ENCODE measurements at regions not wholly inside any gene's neighbourhood (a gene's known extent, or its start where the extent isn't known, plus 50 kb on each side); places are given as distances from the start of the nearest gene placed in this dataset.

- no peaks in the 10 kb centered on the region for H3K36me3 ChIP-seq
- H3K4me1 ChIP-seq (ENCODE audit: control insufficient read depth in 1 of 2, low read depth in 2 of 2), result no peaks in the 10 kb centered on the region
- ATAC-seq (ENCODE audit: insufficient number of reproducible peaks, low FRiP score, low read depth) (no peak), DNase-seq (ENCODE audit: low spot score) (no peak)
- H3K4me3 ChIP-seq, result no peak overlapping the region
- H3K27me3 ChIP-seq (replicated peaks; ENCODE audit: insufficient read depth), result no peaks in the 10 kb centered on the region
- TF ChIP-seq, protein P1, sequence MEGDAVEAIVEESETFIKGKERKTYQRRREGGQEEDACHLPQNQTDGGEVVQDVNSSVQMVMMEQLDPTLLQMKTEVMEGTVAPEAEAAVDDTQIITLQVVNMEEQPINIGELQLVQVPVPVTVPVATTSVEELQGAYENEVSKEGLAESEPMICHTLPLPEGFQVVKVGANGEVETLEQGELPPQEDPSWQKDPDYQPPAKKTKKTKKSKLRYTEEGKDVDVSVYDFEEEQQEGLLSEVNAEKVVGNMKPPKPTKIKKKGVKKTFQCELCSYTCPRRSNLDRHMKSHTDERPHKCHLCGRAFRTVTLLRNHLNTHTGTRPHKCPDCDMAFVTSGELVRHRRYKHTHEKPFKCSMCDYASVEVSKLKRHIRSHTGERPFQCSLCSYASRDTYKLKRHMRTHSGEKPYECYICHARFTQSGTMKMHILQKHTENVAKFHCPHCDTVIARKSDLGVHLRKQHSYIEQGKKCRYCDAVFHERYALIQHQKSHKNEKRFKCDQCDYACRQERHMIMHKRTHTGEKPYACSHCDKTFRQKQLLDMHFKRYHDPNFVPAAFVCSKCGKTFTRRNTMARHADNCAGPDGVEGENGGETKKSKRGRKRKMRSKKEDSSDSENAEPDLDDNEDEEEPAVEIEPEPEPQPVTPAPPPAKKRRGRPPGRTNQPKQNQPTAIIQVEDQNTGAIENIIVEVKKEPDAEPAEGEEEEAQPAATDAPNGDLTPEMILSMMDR (IDR thresholded peaks at IDR 0.05), result no peak
- no peak overlapping the region for H3K27ac ChIP-seq
- H3K9me3 ChIP-seq, result no peaks in the 10 kb centered on the region
Observed at GRCh38 chr5:4817767-4818166, 322.4 kb upstream of the ADAMTS16 start.

GRCh38 chr5:4831325-4831724, 308.8 kb upstream of the ADAMTS16 start:
- TF ChIP-seq, protein P1 (IDR thresholded peaks at IDR 0.05), result no peak
- ATAC-seq (ENCODE audit: insufficient number of reproducible peaks, low FRiP score, low read depth), result no peak
- Histone ChIP-seq H3K27ac (no peak overlapping the region), H3K4me3 (no peak overlapping the region), H3K4me1 (ENCODE audit: control insufficient read depth in 1 of 2, low read depth in 2 of 2) (no peaks in the 10 kb centered on the region), H3K27me3 (replicated peaks; ENCODE audit: insufficient read depth) (no peaks in the 10 kb centered on the region), H3K9me3 (no peaks in the 10 kb centered on the region), H3K36me3 (no peaks in the 10 kb centered on the region)
- no peak for DNase-seq (ENCODE audit: low spot score)

DNA sequence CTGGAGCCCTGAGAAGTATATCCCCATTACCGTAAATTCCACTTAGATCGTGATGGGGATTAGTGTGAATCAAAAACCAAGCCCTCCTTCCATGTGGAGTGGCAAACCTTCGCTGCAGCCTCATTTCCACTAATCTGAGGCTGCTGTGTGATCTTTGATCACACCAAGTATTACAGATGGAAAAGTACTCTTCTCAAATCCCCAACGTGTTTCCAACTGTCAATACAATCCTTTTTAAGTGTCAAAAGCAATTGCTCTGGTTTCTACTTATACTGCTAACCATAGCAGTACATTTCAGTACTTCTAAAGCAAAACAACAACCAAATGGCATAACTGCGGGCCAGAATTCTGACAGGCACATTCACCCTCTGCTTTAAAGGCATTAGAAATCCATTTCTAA, 307.7 kb upstream of the ADAMTS16 start:
- no peak overlapping the region for H3K4me3 ChIP-seq
- H3K4me1 ChIP-seq (ENCODE audit: control insufficient read depth in 1 of 2, low read depth in 2 of 2), result no peaks in the 10 kb centered on the region
- no peaks in the 10 kb centered on the region for H3K27me3 ChIP-seq (replicated peaks; ENCODE audit: insufficient read depth)
- TF ChIP-seq, protein P1 (IDR thresholded peaks at IDR 0.05), result no peak
- ATAC-seq (ENCODE audit: insufficient number of reproducible peaks, low FRiP score, low read depth), result no peak
- DNase-seq (ENCODE audit: low spot score), result no peak
- no peaks in the 10 kb centered on the region for H3K36me3 ChIP-seq
- H3K9me3 ChIP-seq, result no peaks in the 10 kb centered on the region
- no peak overlapping the region for H3K27ac ChIP-seq

GRCh38 chr5:4833104-4833738, 306.9 kb upstream of the ADAMTS16 start:
- H3K4me1 ChIP-seq (ENCODE audit: control insufficient read depth in 1 of 2, low read depth in 2 of 2), result no peaks in the 10 kb centered on the region
- TF ChIP-seq, protein P1 (IDR thresholded peaks at IDR 0.05), result no peak
- H3K4me3 ChIP-seq, result no peak overlapping the region
- no peaks in the 10 kb centered on the region for H3K9me3 ChIP-seq
- H3K27me3 ChIP-seq (replicated peaks; ENCODE audit: insufficient read depth), result no peaks in the 10 kb centered on the region
- DNase-seq (ENCODE audit: low spot score) (no peak), ATAC-seq (ENCODE audit: insufficient number of reproducible peaks, low FRiP score, low read depth) (no peak)
- no peak overlapping the region for H3K27ac ChIP-seq
- H3K36me3 ChIP-seq, result no peaks in the 10 kb centered on the region

GRCh38 chr5:4837489-4838058, 302.6 kb upstream of the ADAMTS16 start:
- H3K4me3 ChIP-seq, result no peak overlapping the region
- H3K27ac ChIP-seq, result no peak overlapping the region
- H3K27me3 ChIP-seq (replicated peaks; ENCODE audit: insufficient read depth), result no peaks in the 10 kb centered on the region
- H3K4me1 ChIP-seq (ENCODE audit: control insufficient read depth in 1 of 2, low read depth in 2 of 2), result no peaks in the 10 kb centered on the region
- H3K9me3 ChIP-seq, result no peaks in the 10 kb centered on the region
- no peaks in the 10 kb centered on the region for H3K36me3 ChIP-seq
- ATAC-seq (ENCODE audit: insufficient number of reproducible peaks, low FRiP score, low read depth) (no peak), DNase-seq (ENCODE audit: low spot score) (no peak)
- TF ChIP-seq, protein P1 (IDR thresholded peaks at IDR 0.05), result no peak

Measured in thoracic aorta (tissue), 2 donors.